Activated CD4-positive, CD25-positive, alpha-beta regulatory T cell treated with anti-CD3 and anti-CD28 coated beads, Interleukin-2, amount 50 U/mL, for 16 hours (primary cell): ENCODE measurements at regions not wholly inside any gene's neighbourhood (a gene's known extent, or its start where the extent isn't known, plus 50 kb on each side); places are given as distances from the start of the nearest gene placed in this dataset.
"Not testable (repeated sequence)": the region's sequence is repeated elsewhere in the genome, so short reads cannot be mapped to it uniquely, and the experiment has no call there.

Source experiments
- DNase-seq: peaks from one replicate; pipeline ENCODE4 v3.0.0-alpha.2; 2020; ENCODE audit warnings: low read depth, low spot score

DNA sequence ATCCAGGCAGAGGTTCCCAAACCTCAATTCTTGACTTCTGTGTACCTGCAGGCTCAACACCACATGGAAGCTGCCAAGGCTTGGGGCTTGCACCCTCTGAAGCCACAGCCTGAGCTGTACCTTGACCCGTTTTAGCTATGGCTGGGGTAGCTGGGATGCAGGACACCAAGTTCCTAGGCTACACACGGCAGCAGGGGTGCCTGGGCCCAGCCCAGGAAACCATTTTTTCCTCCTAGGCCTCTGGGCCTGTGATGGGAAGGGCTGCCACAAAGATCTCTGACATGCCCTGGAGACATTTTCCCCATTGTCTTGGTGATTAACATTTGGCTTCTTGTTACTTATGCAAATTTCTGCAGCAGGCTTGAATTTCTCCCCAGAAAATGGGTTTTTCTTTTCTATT is 180.6 kb upstream of the CFAP20DC start:
- DNase-seq: not testable (repeated sequence)

- DNase-seq: no peak
These were observed 164.0 kb upstream of the CFAP20DC start for GRCh38 chr3:59213860-59214259.

GRCh38 chr3:59212128-59212779 is 162.4 kb upstream of the CFAP20DC start:
- no peak for DNase-seq

GRCh38 chr3:59210260-59210659 is 160.4 kb upstream of the CFAP20DC start:
- no peak for DNase-seq

DNA sequence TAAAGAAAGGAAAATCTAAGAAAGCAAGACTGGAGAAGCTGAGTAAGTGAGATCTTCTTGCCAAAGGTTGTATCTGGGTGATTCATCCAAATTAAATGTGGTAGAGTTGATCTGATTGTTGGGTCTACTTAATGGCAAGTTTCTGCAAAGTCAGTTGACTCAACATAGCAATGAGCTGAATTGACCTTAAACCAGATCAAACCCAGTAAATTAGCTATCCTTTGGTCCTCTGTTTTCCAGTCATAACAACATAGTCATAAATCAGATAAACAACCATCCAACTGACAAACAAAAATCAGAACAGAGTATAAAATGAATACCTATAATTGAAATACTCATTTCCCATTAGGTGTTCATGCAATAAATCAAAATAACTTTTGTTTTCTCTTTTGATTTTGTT is 142.6 kb upstream of the CFAP20DC start:
- DNase-seq: no peak

DNA sequence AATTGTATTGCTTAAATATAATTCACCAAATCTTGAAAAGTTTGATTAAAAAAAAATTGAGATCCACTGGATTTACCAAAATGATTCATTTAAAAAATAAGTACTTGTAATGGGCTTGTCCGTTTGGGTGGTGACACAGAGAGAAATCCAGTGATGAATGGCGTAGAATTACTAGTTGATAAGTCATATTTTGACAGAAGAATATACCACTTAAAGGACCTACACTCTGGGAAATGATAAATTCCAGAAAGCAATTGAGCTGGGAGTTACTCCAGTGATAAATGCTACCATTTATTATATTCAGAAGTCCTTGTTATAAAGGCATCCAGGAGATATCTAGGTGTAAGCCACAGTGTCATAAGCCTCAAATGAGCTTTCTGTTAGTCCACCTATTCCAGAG is 141.8 kb upstream of the CFAP20DC start:
- no peak for DNase-seq

DNA sequence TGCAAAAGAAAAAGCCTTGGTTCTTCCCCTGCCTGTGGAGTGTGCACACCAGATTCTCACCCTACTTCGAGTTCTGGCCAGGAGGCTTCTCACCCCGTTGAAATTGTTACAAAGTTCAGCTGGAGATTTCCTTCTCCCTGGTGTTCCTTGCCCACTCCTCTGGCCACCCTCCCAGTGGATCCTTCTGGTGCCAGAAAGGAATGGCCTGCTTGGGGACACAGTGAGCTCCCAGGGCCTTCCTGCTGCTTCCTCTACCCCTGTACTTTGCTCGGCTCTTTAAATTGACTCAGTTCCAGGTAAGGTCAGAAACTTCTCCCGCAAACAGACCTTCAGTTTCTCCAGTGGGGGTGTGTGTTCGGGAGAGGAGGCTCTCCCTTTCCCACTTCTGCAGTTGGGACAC is 140.1 kb upstream of the CFAP20DC start:
- no peak for DNase-seq

DNA sequence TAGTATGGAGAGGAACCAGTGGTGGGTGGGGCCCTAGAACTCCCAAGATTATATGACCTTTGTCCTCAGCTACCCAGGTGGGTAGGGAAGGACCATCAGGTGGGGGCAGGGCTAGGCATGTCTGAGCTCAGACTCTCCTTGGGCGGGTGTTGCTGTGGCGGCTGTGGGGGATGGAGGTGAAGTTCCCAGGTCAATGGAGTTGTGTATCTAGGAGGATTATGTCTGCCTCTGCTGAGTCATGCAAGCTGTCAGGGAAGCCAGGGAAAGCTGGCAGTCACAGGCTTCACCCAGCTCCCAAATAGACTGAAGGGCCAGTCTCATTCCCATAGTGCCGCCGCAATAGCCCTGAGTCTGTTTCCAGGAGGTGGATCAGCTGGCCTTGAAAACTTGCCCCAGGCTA is 139.7 kb upstream of the CFAP20DC start:
- DNase-seq: no peak

DNA sequence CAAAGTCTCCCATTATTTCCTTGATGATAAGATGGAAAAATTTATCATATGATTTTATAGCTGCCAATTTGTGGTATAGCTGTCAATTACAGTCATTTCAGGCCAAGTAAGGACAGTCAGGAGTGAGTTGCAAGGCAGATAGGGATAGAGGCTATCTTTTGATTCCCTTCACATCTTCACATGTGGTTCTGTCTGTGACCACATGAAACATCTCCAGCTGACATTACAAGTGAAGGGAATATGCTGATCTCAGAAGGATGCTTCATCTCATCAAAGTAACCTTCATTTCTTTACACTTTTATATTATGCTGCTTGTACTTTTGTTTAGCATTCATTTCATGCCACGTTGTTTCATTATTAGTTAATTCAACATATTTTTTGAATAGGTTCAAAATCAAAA is 136.9 kb upstream of the CFAP20DC start:
- DNase-seq: no peak

- no peak for DNase-seq
These were observed 136.0 kb upstream of the CFAP20DC start for GRCh38 chr3:59185591-59186369.

DNA sequence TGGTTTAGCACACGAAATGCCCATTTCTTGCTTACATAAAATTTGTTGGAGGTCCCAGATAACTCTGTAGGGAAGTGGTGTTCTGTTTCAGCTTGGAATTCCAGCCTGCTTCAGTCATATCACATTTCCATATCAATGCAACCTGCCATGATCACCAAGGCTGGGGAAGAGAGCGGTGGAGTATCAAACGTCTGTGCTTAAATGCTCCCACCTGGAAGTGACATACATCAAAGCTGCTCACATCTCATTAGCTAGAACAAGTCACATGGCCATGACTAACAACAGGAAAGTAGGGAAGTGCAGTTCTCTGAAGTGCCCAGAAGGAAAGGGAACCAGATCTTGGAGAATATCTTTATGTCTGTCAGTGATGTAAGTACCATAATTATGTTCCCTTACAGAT is 130.2 kb upstream of the CFAP20DC start:
- DNase-seq: no peak

GRCh38 chr3:59178698-59179097 is 128.9 kb upstream of the CFAP20DC start:
- no peak for DNase-seq

- DNase-seq: no peak
These were observed 121.7 kb upstream of the CFAP20DC start for GRCh38 chr3:59171491-59171890.

DNA sequence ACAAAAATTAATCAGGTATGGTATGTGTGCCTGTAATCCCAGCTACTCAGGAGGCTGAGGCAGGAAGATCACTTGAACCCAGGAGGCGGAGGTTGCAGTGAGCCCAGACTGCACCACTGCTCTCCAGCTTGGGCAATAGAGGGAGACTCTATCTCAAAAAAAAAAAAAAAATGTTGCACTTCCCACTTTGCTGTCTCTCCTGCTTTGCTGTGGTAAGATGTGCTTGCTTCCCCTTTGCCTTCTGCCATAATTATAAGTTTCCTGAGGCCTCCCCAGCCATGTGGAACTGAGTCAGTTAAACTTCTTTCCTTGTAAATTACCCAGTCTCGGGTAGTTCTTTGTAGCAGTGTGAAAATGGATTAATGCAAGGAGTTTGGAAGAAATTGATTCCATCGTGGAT is 120.3 kb upstream of the CFAP20DC start:
- DNase-seq: not testable (repeated sequence)

DNA sequence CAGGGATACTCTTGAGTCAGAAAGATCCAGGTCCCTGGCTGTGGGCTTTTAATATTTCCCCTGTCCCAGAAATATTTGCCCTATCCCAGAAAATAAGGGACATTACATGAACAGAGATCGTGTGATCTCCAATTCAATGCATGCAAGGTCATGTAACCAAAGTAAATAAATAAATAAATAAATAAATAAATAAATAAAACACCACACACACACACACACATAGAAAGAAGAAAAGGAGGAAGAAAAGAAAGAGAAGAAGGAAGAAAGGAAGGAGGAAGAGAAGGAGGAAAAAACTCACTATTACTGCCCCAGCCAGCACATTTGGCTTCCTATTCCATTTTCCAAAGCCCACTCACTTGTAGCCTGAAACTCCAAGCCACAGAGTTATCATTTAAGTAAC is 117.9 kb upstream of the CFAP20DC start:
- no peak for DNase-seq

DNA sequence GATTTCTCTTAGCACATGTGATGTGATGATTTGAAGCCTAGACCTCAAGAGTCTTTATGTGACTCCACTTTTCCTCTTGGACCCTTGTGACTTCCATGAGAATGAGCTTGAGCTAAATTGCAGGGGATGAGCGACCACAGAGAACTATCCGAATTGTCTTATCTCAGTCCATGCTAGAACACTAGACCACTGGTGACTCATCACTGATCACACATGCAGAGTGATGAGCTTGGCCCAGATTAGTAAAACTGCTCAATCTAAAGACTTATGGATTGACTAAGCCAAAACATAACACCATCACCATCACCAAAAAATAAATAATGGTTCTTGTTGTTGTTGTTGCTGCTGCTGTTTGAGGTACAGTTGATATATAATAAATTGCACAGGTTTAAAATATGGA is 114.1 kb upstream of the CFAP20DC start:
- DNase-seq: no peak

GRCh38 chr3:59161048-59161447 is 111.2 kb upstream of the CFAP20DC start:
- no peak for DNase-seq

DNA sequence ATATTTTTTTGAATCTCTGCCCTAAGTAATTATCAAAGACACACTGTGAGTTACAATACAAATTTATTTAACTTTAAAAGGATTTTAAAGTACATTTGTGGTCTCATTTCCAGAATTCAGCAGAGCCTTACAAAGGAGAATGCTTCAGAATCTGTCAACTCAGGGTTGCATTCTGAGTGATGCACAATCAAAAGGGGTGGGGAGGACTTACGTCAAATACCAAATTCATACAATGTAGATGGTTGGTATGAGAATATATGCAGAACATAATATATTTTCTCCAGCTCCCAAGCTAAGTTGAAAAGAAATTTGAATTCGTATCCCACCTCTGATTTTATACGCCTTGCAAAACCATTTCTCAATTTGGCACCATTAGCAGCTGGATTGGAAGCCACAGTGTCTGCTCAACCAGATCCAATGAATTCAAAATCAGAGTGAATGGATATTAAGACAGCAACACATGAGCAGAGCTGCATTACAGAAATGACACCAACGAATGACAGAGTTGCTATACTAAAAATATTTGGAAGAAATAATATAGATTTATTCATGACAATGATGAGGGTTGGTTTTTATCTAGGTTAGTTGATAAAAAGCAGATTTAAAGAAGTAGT is 110.4 kb upstream of the CFAP20DC start:
- DNase-seq: no peak

GRCh38 chr3:59153648-59154047 is 103.8 kb upstream of the CFAP20DC start:
- no peak for DNase-seq

DNA sequence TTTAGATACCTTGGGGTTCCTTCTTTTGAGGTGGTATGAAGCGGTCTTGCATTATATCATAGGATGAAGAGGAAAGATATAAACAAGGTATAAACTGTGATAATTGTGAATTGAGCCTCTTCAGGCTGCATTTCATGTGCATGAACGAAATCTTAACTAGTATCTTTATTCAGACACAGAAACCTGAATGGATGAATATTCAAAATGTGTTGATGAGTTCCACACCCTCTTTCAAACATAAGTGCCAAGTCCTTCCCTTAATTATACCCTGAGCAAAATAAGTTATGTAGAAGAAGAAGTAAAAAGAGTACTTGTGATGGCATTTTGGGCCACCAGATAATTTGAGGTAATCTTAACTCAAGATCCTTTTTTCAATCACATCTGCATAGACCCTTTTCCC is 103.1 kb upstream of the CFAP20DC start:
- DNase-seq: no peak

- no peak for DNase-seq
These were observed 100.2 kb upstream of the CFAP20DC start for GRCh38 chr3:59150039-59150438.

DNA sequence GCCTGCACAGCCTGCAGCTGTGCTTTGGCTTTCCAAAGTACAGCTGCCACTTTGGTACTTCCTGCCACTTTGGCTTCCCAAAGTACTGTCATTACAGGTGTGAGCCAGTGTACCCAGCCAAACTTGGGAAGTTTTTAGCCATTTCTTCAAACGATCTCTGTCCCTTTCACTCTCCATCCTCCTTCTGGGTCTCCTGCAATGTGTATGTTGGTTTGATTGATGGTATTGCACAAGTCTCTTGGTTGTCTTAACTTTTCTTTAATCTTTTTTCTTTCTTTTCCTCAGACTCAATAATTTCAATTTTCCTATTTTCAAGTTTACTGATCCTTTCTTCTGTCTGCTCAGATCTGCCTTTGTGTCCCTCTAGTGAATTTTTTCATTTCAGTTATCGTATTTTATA is 99.3 kb upstream of the CFAP20DC start:
- DNase-seq: no peak

GRCh38 chr3:59143447-59143846 is 93.6 kb upstream of the CFAP20DC start:
- no peak for DNase-seq
